K562 (cell line): ENCODE measurements at regions not wholly inside any gene's neighbourhood (a gene's known extent, or its start where the extent isn't known, plus 50 kb on each side); places are given as distances from the start of the nearest gene placed in this dataset.

Experiments
- ATAC-seq: fragments of 200-7000 bp; cut with Tn5 transposase; 3 replicates; pipeline ENCODE4 v1.9.1; 2020; ENCODE audit warnings: moderate library complexity
- BruUV-seq: library from RNA; stranded (reverse); fragments of 400-500 nt; replicated peaks from 2 replicates; lab custom pipeline; 2021; lab: Mats Ljungman, UMichigan
- CTCF ChIA-PET: fragments of 300-600 bp; formaldehyde crosslinking; extraction: SDS; loops from one replicate; lab custom pipeline; 2021; ENCODE audit warnings: low intra/inter-chr PET ratio; lab: Yijun Ruan, JAX
- POLR2A ChIA-PET: fragments of 300-600, 350-650 bp; sonication (Branson Sonifier 250); formaldehyde crosslinking; extraction: SDS; loops from one replicate; lab custom pipeline; 2021; ENCODE audit warnings: antibody characterized with exemption, inconsistent platforms; lab: Yijun Ruan, JAX
- DNase-seq, 4 experiments: peaks; one replicate each; pipeline versions ENCODE4 v3.0.0 to v3.0.0-alpha.2; 2011 to 2018; ENCODE audit warnings: low spot score in 3 of 4, mixed read lengths in 3 of 4; ENCODE audit errors: extremely low read depth in 1 of 4
- FAIRE-seq: peaks from 2 replicates; lab custom pipeline; 2011; peaks lifted over from hg19 to GRCh38; lab: Jason Lieb, UNC
- H2AFZ ChIP-seq: 2 replicates; pipeline ENCODE4 v1.6.0; 2011; ENCODE audit warnings: low read depth, low read length, control low read depth, inconsistent platforms
- H3K27ac ChIP-seq: fragments of 200-600 bp; 3 replicates; pipeline ENCODE4 v1.8.0; 2011; ENCODE audit warnings: low read depth, mild to moderate bottlenecking, control low read depth, inconsistent platforms, low read length, moderate library complexity, mixed read lengths; ENCODE audit errors: extremely low read depth
- H3K27me3 ChIP-seq, 2 experiments: fragments of 300-600 bp in 1 of 2; 2 replicates in 1 of 2; 3 replicates in 1 of 2; pipeline versions ENCODE4 v1.6.0 to v1.8.0; 2011; ENCODE audit warnings: inconsistent platforms in 2 of 2, low read length in 2 of 2, mild to moderate bottlenecking in 1 of 2, mixed read lengths in 1 of 2, moderate library complexity in 1 of 2; ENCODE audit not compliant: control insufficient read depth in 2 of 2, insufficient read depth in 2 of 2
- H3K36me3 ChIP-seq: fragments of 300-600 bp; 3 replicates; pipeline ENCODE4 v1.8.0; 2011; ENCODE audit warnings: mild to moderate bottlenecking, low read length, inconsistent platforms; ENCODE audit not compliant: control insufficient read depth, insufficient read depth
- H3K4me1 ChIP-seq, 2 experiments: fragments of 200-600 bp in 1 of 2; replicated peaks in 1 of 2; 2 replicates in 1 of 2; 3 replicates in 1 of 2; pipeline versions ENCODE4 v1.5.1 to v1.8.0; 2011; ENCODE audit warnings: inconsistent platforms in 2 of 2, low read length in 2 of 2, mild to moderate bottlenecking in 1 of 2, mixed read lengths in 1 of 2, moderate library complexity in 1 of 2; ENCODE audit not compliant: control insufficient read depth in 2 of 2, insufficient read depth in 2 of 2
- H3K4me2 ChIP-seq: 2 replicates; pipeline ENCODE4 v1.6.1; 2011; ENCODE audit warnings: low read length, control low read depth, inconsistent platforms, mixed read lengths; ENCODE audit not compliant: insufficient read depth
- H3K4me3 ChIP-seq: fragments of 200-600 bp; sonication (generic), shearing (Covaris generic); 2 replicates; pipeline ENCODE4 v1.5.1; 2016; ENCODE audit warnings: control low read depth, inconsistent platforms
- H3K79me2 ChIP-seq: fragments of 200-600 bp; 3 replicates; pipeline ENCODE4 v1.8.0; 2011; ENCODE audit warnings: low read length, inconsistent platforms; ENCODE audit not compliant: control insufficient read depth, insufficient read depth
- H3K9ac ChIP-seq, 2 experiments: 2 replicates each; pipeline versions ENCODE4 v1.6.0 to v1.6.1; 2011; ENCODE audit warnings: low read depth in 2 of 2, low read length in 2 of 2, control low read depth in 1 of 2, inconsistent platforms in 1 of 2, mild to moderate bottlenecking in 1 of 2, mixed read lengths in 1 of 2; ENCODE audit not compliant: insufficient read depth in 1 of 2
- H3K9me1 ChIP-seq: one replicate; pipeline ENCODE4 v1.6.0; 2011; ENCODE audit warnings: inconsistent platforms, mild to moderate bottlenecking, low read length, moderate library complexity; ENCODE audit not compliant: control insufficient read depth, insufficient read depth
- H3K9me3 ChIP-seq: replicated peaks from 2 replicates; pipeline ENCODE4 v1.5.1; 2011; ENCODE audit warnings: low read depth, low read length, inconsistent platforms; ENCODE audit not compliant: control insufficient read depth, insufficient read depth
- H4K20me1 ChIP-seq: replicated peaks from 2 replicates; pipeline ENCODE4 v1.6.1; 2011; ENCODE audit warnings: low read length, inconsistent platforms, mixed read lengths; ENCODE audit not compliant: control insufficient read depth, insufficient read depth
- CBFB ChIP-seq: sonication (generic); formaldehyde crosslinking; IDR thresholded peaks from 2 replicates; pipeline ENCODE4 v1.4.0; 2020; ENCODE audit warnings: mild to moderate bottlenecking, missing genetic modification reagents
- CEBPG ChIP-seq, 3 experiments: fragments of 200-800 bp in 1 of 3; sonication (Bioruptor generic) in 1 of 3; sonication (generic) in 1 of 3; formaldehyde crosslinking in 1 of 3; IDR thresholded peaks in 2 of 3; conservative IDR thresholded peaks in 1 of 3; 2 replicates each; pipeline versions ENCODE4 v1.6.1 to v1.8.0; 2016 to 2022; ENCODE audit warnings: missing compliant biosample characterization in 2 of 3, missing genetic modification characterization in 2 of 3, mild to moderate bottlenecking in 1 of 3, missing genetic modification reagents in 1 of 3
- CHD4 ChIP-seq: fragments of 200-600 bp; sonication (generic); IDR thresholded peaks from 3 replicates; pipeline ENCODE4 v1.6.1; 2012; ENCODE audit warnings: low read depth, mild to moderate bottlenecking, mixed read lengths, low read length, inconsistent platforms; ENCODE audit not compliant: insufficient read depth, insufficient replicate concordance, poor library complexity, severe bottlenecking
- EGR1 ChIP-seq: fragments of 450-650 bp; conservative IDR thresholded peaks from 2 replicates; pipeline ENCODE4 v1.6.1; 2017; ENCODE audit warnings: mild to moderate bottlenecking
- KDM1A ChIP-seq, 2 experiments: fragments of 450-650 bp; IDR thresholded peaks; 2 replicates each; pipeline ENCODE4 v1.6.1; 2016; ENCODE audit warnings: mild to moderate bottlenecking in 2 of 2
- NCOA2 ChIP-seq, 2 experiments: fragments of 450-650 bp; IDR thresholded peaks; 2 replicates each; pipeline ENCODE4 v1.6.1; 2018; ENCODE audit warnings: mild to moderate bottlenecking in 2 of 2, moderate library complexity in 1 of 2; ENCODE audit not compliant: partially characterized antibody in 2 of 2
- NONO ChIP-seq, 2 experiments: fragments of 200-400 bp in 1 of 2; fragments of 450-650 bp in 1 of 2; formaldehyde crosslinking in 1 of 2; IDR thresholded peaks; 2 replicates each; pipeline ENCODE4 v1.6.1; 2017; ENCODE audit warnings: low read depth in 2 of 2, mild to moderate bottlenecking in 2 of 2, moderate library complexity in 2 of 2, low read length in 1 of 2
- NR1H2 ChIP-seq: sonication (generic); formaldehyde crosslinking; IDR thresholded peaks from 2 replicates; pipeline ENCODE4 v1.4.0; 2020; ENCODE audit warnings: mild to moderate bottlenecking, missing genetic modification reagents
- PML ChIP-seq: IDR thresholded peaks from 2 replicates; pipeline ENCODE4 v1.6.1; 2012; ENCODE audit warnings: low read length, inconsistent platforms
- RBFOX2 ChIP-seq: fragments of 200-400 bp; formaldehyde crosslinking; IDR thresholded peaks from 2 replicates; pipeline ENCODE4 v1.6.1; 2017; ENCODE audit warnings: low read depth, mild to moderate bottlenecking, low read length, moderate library complexity
- TFAM ChIP-seq: fragments of 250-450 bp; sonication (Bioruptor Pico); conservative IDR thresholded peaks from 2 replicates; pipeline ENCODE4 v1.5.0; 2021; ENCODE audit warnings: mild to moderate bottlenecking, moderate library complexity
- TOE1 ChIP-seq, 2 experiments: fragments of 450-650 bp in 1 of 2; sonication (generic) in 1 of 2; formaldehyde crosslinking in 1 of 2; IDR thresholded peaks; 2 replicates each; pipeline versions ENCODE4 v1.7.1 to v1.8.0; 2016 to 2022; ENCODE audit warnings: borderline replicate concordance in 2 of 2, mild to moderate bottlenecking in 2 of 2, antibody characterized with exemption in 1 of 2, inconsistent platforms in 1 of 2, low read depth in 1 of 2, missing genetic modification reagents in 1 of 2, moderate library complexity in 1 of 2
- WGBS: fragments of 100-300 bp; shearing (Covaris generic); methylation state at CpG from one replicate; pipeline ENCODE4 v1.1.6; 2016; ENCODE audit warnings: low coverage, mixed read lengths; ENCODE audit not compliant: insufficient coverage; ENCODE audit errors: missing lambda C conversion rate; 5-methylcytosine and 5-hydroxymethylcytosine counted together
- in situ Hi-C: fragments of 300-500 bp; cut with MboI; formaldehyde crosslinking; loops from 4 replicates; pipeline ENCODE4 v1.15.0; 2018; ENCODE audit warnings: inconsistent platforms, mixed read lengths
- intact Hi-C: fragments of 100-400 bp; cut with micrococcal nuclease; formaldehyde crosslinking; loops from 2 replicates; pipeline ENCODE4 v1.14.2; 2022
- TF ChIP-seq, protein P1 (sequence below): fragments of 200-800 bp; sonication (Bioruptor generic); IDR thresholded peaks from 2 replicates; pipeline ENCODE4 v1.6.1; 2017; ENCODE audit warnings: missing genetic modification characterization, missing compliant biosample characterization
- TF ChIP-seq, protein P2 (sequence below): fragments of 450-650 bp; IDR thresholded peaks from 2 replicates; pipeline ENCODE4 v1.7.0; 2016; ENCODE audit warnings: borderline replicate concordance

DNA sequence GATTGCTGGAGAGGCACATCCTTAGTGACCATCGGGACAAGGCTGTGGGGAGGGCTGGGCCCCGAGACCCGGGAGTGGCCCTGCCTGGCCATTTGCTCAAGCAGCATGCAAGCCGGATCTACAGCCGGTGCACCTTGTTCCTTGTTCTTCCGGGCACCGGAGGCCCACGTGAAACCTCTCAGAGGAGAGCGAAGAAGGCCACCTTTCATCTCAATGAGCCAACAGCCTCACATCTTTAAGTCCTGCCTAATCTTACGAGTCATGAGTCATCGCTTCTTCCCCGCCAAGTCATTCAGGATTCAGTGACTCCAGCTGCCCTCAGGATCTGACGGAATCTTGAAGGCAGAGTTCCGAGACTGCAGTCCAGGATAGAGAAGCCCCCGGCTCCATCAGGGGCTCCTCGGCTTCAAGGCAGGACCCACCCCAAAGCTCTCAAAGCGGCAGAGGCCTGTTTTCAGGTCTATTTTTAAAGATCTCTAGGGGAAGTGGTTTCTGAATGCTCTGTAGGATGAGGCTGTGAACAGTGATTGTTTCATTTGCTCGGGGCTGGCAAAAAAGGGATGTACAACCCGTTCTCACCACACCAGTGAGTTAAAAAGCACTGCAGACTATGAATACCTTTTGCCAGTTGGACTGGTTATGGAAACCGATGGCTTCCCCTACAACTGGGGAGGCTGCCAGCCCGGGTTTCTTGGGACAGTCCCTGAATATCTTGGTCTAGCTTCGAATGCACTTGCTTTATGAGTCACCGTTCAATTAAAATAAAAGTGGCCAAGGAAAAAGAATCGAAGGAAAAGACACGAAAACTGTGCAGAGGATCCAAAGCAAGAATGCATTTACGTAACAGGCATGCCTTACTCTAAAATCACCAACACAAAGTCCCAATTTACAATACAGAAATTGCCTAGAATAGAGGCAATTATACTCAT is 57.2 kb upstream of the ECHDC3 start:
- no TSS peak for BruUV-seq
- Histone ChIP-seq H2AFZ (peak overlapping the region; percentile 76), H3K4me3 (0 out of 2 replicates have a peak overlapping the region, but pooled peaks have one; percentile 5), H3K9me3 (no peaks in the 10 kb centered on the region), H3K27ac (peak overlapping the region; percentile 72), H3K9ac (peak overlapping the region; percentile 53 to 72; a peak in 3 of 4 replicates), H3K4me2 (peak overlapping the region; percentile 73), H3K36me3 (no peaks in the 10 kb centered on the region), H4K20me1 (no peaks in the 10 kb centered on the region), H3K79me2 (no peaks in the 10 kb centered on the region), H3K27me3 (peaks cover 0 to 9% of the 10 kb centered on the region in 2 experiments; a peak in 1 of 5 replicates), H3K4me1 (peaks cover 38 to 42% of the 10 kb centered on the region in 2 experiments), H3K9me1 (no peaks in the 10 kb centered on the region)
- ATAC-seq, result peak; percentile 85
- CTCF ChIA-PET, result no interaction called here
- 3% methylated on average over 26 of the region's 26 CpGs for WGBS
- FAIRE-seq, result peak; percentile 90
- intact Hi-C loops (loop anchor here (2.0 kb wide), 1 partner anchor 72 kb away; no protein-coding TSS in a partner anchor), in situ Hi-C loops (no loop called here)
- DNase-seq, result peak; percentile 72 to 90 (median 78)
- POLR2A ChIA-PET, result interaction anchor here (0.9 to 1.6 kb wide), 7 partner anchors 11 to 76 kb away, joined by 3 to 8 read pairs (median 4); partner anchors contain the start of gene USP6NL
- TF ChIP-seq CEBPG (CRISPR knock-in tag; IDR thresholded peaks at IDR 0.05) (no peak; the same call in 1 of the 2 replicates), CEBPG (tag; conservative IDR thresholded peaks at IDR 0.05 in 1 of 2, IDR thresholded peaks at IDR 0.05 in 1 of 2) (no peak), RBFOX2 (peak; percentile 53; the same call in 1 of the 2 replicates), KDM1A (IDR thresholded peaks at IDR 0.05) (peak in 1 of 2 experiments; percentile 14; a peak in 2 of 4 replicates), TOE1 (IDR thresholded peaks at IDR 0.05; ENCODE audit: borderline replicate concordance) (no peak), TOE1 (CRISPR knock-in tag; IDR thresholded peaks at IDR 0.05; ENCODE audit: borderline replicate concordance, low read depth) (no peak), NCOA2 (IDR thresholded peaks at IDR 0.05; ENCODE audit: partially characterized antibody in 2 of 2) (no peak), TFAM (CRISPR knock-in tag) (no peak), EGR1 (no peak), CHD4 (no peak), NONO (IDR thresholded peaks at IDR 0.05; ENCODE audit: low read depth in 2 of 2, low read length in 1 of 2) (no peak), NR1H2 (CRISPR knock-in tag) (no peak), CBFB (CRISPR knock-in tag) (no peak), PML (no peak)
- TF ChIP-seq, protein P1, sequence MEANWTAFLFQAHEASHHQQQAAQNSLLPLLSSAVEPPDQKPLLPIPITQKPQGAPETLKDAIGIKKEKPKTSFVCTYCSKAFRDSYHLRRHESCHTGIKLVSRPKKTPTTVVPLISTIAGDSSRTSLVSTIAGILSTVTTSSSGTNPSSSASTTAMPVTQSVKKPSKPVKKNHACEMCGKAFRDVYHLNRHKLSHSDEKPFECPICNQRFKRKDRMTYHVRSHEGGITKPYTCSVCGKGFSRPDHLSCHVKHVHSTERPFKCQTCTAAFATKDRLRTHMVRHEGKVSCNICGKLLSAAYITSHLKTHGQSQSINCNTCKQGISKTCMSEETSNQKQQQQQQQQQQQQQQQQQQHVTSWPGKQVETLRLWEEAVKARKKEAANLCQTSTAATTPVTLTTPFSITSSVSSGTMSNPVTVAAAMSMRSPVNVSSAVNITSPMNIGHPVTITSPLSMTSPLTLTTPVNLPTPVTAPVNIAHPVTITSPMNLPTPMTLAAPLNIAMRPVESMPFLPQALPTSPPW (CRISPR knock-in tag), result no peak
- TF ChIP-seq, protein P2, sequence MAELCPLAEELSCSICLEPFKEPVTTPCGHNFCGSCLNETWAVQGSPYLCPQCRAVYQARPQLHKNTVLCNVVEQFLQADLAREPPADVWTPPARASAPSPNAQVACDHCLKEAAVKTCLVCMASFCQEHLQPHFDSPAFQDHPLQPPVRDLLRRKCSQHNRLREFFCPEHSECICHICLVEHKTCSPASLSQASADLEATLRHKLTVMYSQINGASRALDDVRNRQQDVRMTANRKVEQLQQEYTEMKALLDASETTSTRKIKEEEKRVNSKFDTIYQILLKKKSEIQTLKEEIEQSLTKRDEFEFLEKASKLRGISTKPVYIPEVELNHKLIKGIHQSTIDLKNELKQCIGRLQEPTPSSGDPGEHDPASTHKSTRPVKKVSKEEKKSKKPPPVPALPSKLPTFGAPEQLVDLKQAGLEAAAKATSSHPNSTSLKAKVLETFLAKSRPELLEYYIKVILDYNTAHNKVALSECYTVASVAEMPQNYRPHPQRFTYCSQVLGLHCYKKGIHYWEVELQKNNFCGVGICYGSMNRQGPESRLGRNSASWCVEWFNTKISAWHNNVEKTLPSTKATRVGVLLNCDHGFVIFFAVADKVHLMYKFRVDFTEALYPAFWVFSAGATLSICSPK, result no peak
